ENCODE measurements at regions not wholly inside any gene's neighbourhood (a gene's known extent, or its start where the extent isn't known, plus 50 kb on each side); places are given as distances from the start of the nearest gene placed in this dataset.

GRCh38 chr4:54550395-54551171, 107.2 kb upstream of the KIT start:
- POLR2A ChIA-PET = no interaction called here
- FAIRE-seq = no peak
- no peak overlapping the region for H2AFZ ChIP-seq (ENCODE audit: low read depth, low read length)
- no peaks in the 10 kb centered on the region for H3K9me3 ChIP-seq (replicated peaks; ENCODE audit: control insufficient read depth, insufficient read depth, low read length)
- H3K9ac ChIP-seq (replicated peaks; ENCODE audit: extremely low read depth, insufficient read depth, low read length) = no peak overlapping the region
- TF ChIP-seq CTCF (IDR thresholded peaks at IDR 0.05; ENCODE audit: extremely low read depth in 1 of 2, insufficient read depth in 1 of 2, low read depth in 1 of 2, low read length in 2 of 2) (no peak), POLR2A (IDR thresholded peaks at IDR 0.05; ENCODE audit: low read depth, low read length) (no peak), MAX (IDR thresholded peaks at IDR 0.05; ENCODE audit: insufficient read depth, insufficient read length) (no peak), MYC (IDR thresholded peaks at IDR 0.05; ENCODE audit: low read depth, low read length) (no peak), GATA2 (IDR thresholded peaks at IDR 0.05; ENCODE audit: insufficient read depth, insufficient read length, low read depth, low read length) (no peak), POLR2AphosphoS5 (IDR thresholded peaks at IDR 0.05; ENCODE audit: insufficient read depth, low read depth, low read length) (no peak), FOS (IDR thresholded peaks at IDR 0.05; ENCODE audit: borderline replicate concordance, insufficient read depth, low read length) (no peak), EZH2 (IDR thresholded peaks at IDR 0.05; ENCODE audit: borderline replicate concordance, low read depth, low read length, severe bottlenecking) (no peak), JUN (IDR thresholded peaks at IDR 0.05; ENCODE audit: borderline replicate concordance, insufficient read depth, insufficient read length, low read depth) (no peak)
- H3K9me1 ChIP-seq (replicated peaks; ENCODE audit: control insufficient read depth, extremely low read depth, insufficient read depth, low read length) = no peaks in the 10 kb centered on the region
- no peaks in the 10 kb centered on the region for H3K4me1 ChIP-seq (ENCODE audit: control insufficient read depth, extremely low read depth, insufficient read depth, low read length)
- H4K20me1 ChIP-seq (replicated peaks; ENCODE audit: control insufficient read depth, extremely low read depth, insufficient read depth, low read length) = no peaks in the 10 kb centered on the region
- BruUV-seq (replicated peaks) = no TSS peak
- no peak overlapping the region for H3K4me3 ChIP-seq (replicated peaks in 1 of 3; ENCODE audit: insufficient read depth in 1 of 3, low read depth in 1 of 3, low read length in 3 of 3)
- no peaks in the 10 kb centered on the region for H3K36me3 ChIP-seq (ENCODE audit: control insufficient read depth in 2 of 2, extremely low read depth in 1 of 2, insufficient read depth in 2 of 2, low read length in 2 of 2)
- dilution Hi-C loops (cut with MboI; ENCODE audit: extremely low pct_ligation_motif_present, low sequenced_read_pairs) = no loop called here
- CTCF ChIA-PET = no interaction called here
- no peak overlapping the region for H3K27ac ChIP-seq (ENCODE audit: insufficient read depth, low read depth, low read length)
- H3K27me3 ChIP-seq (ENCODE audit: control insufficient read depth in 2 of 2, insufficient read depth in 2 of 2, low read length in 2 of 2) = no peaks in the 10 kb centered on the region
- no peak overlapping the region for H3K4me2 ChIP-seq (ENCODE audit: insufficient read depth, low read length)
- DNase-seq (ENCODE audit: low read depth, low spot score) = no peak
- no peaks in the 10 kb centered on the region for H3K79me2 ChIP-seq (ENCODE audit: control insufficient read depth, insufficient read depth, low read length)
- intact Hi-C loops (cut with micrococcal nuclease) = no loop called here
